Loucy (cell line): ENCODE measurements at regions not wholly inside any gene's neighbourhood (a gene's known extent, or its start where the extent isn't known, plus 50 kb on each side); places are given as distances from the start of the nearest gene placed in this dataset.
"Not testable (repeated sequence)": the region's sequence is repeated elsewhere in the genome, so short reads cannot be mapped to it uniquely, and the experiment has no call there.

Experiments
- H2AFZ ChIP-seq: fragments of 200-600 bp; sonication (generic); 2 replicates; pipeline ENCODE4 v1.6.0; 2016; ENCODE audit warnings: antibody characterized with exemption, mild to moderate bottlenecking, low read length, moderate library complexity
- H3F3A ChIP-seq: fragments of 200-600 bp; 2 replicates; pipeline ENCODE4 v1.6.0; 2016; ENCODE audit warnings: antibody characterized with exemption, low read depth, mild to moderate bottlenecking
- H3K27me3 ChIP-seq: fragments of 200-600 bp; sonication (generic); 2 replicates; pipeline ENCODE4 v1.6.1; 2014; ENCODE audit warnings: low read length, mild to moderate bottlenecking; ENCODE audit not compliant: insufficient read depth, poor library complexity, severe bottlenecking
- H3K36me3 ChIP-seq: fragments of 200-600 bp; sonication (generic); 2 replicates; pipeline ENCODE4 v1.6.1; 2016; ENCODE audit warnings: low read length; ENCODE audit not compliant: insufficient read depth
- H3K4me1 ChIP-seq: fragments of 200-600 bp; sonication (generic); 2 replicates; pipeline ENCODE4 v1.5.1; 2014; ENCODE audit warnings: low read length, mild to moderate bottlenecking; ENCODE audit not compliant: insufficient read depth, poor library complexity, severe bottlenecking
- H3K4me2 ChIP-seq: fragments of 200-600 bp; sonication (generic); 2 replicates; pipeline ENCODE4 v1.6.0; 2014; ENCODE audit warnings: antibody characterized with exemption, low read length, low read depth, mild to moderate bottlenecking; ENCODE audit not compliant: poor library complexity, severe bottlenecking
- H3K4me3 ChIP-seq: fragments of 200-600 bp; sonication (generic); 2 replicates; pipeline ENCODE4 v1.5.1; 2014; ENCODE audit warnings: low read length, mild to moderate bottlenecking, mixed read lengths; ENCODE audit not compliant: poor library complexity, severe bottlenecking
- H3K79me2 ChIP-seq: fragments of 200-600 bp; sonication (generic); 2 replicates; pipeline ENCODE4 v1.6.1; 2014; ENCODE audit warnings: low read length; ENCODE audit not compliant: insufficient read depth
- H3K9ac ChIP-seq: fragments of 200-600 bp; sonication (generic); 2 replicates; pipeline ENCODE4 v1.6.0; 2014; ENCODE audit warnings: mild to moderate bottlenecking, low read depth, low read length, moderate library complexity; ENCODE audit not compliant: poor library complexity, severe bottlenecking
- H3K9me2 ChIP-seq: fragments of 200-600 bp; sonication (generic); replicated peaks from 2 replicates; pipeline ENCODE4 v1.6.1; 2016; ENCODE audit warnings: low read depth, low read length, mixed read lengths
- H3K9me3 ChIP-seq: fragments of 200-600 bp; sonication (generic); 2 replicates; pipeline ENCODE4 v1.6.1; 2014; ENCODE audit warnings: mild to moderate bottlenecking, antibody characterized with exemption, low read length, low read depth; ENCODE audit not compliant: insufficient read depth
- H4K20me1 ChIP-seq: fragments of 200-600 bp; sonication (generic); 2 replicates; pipeline ENCODE4 v1.6.0; 2014; ENCODE audit warnings: antibody characterized with exemption, low read length, mild to moderate bottlenecking; ENCODE audit not compliant: insufficient read depth, poor library complexity, severe bottlenecking
- CTCF ChIP-seq: fragments of 200-600 bp; sonication (generic); conservative IDR thresholded peaks from 2 replicates; pipeline ENCODE4 v1.5.1; 2014; ENCODE audit warnings: mild to moderate bottlenecking, antibody characterized with exemption, low read length
- EZH2phosphoT487 ChIP-seq: fragments of 200-600 bp; IDR thresholded peaks from 2 replicates; pipeline ENCODE4 v1.6.1; 2018; ENCODE audit warnings: antibody characterized with exemption, mild to moderate bottlenecking, moderate library complexity, borderline replicate concordance

DNA sequence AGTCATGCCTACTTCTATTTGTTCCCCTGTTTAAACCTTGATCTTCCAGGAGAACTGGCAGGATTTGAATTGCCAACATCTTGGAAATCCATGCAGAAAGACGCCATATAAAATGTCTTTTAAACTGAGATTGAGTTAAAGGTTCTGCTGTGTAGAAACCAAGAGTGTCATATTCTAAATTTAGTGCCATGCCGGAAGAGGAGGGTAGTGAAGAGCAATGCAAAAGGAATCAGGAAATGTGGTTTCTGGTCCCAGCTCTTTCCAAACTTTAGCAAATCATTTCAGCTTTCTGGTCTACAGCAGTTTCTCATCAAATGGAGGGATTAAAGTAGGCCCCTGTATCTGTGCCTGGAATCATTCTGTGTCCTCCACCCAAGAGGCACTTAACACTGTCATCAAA, 85.7 kb downstream of the BTG1 start:
- Histone ChIP-seq H3K27me3 (no peaks in the 10 kb centered on the region), H3K79me2 (no peaks in the 10 kb centered on the region), H3F3A (no peaks in the 10 kb centered on the region), H3K4me1 (no peaks in the 10 kb centered on the region), H2AFZ (no peak overlapping the region), H4K20me1 (no peaks in the 10 kb centered on the region), H3K9ac (no peak overlapping the region), H3K9me3 (no peaks in the 10 kb centered on the region), H3K36me3 (no peaks in the 10 kb centered on the region), H3K4me2 (no peak overlapping the region), H3K9me2 (no peaks in the 10 kb centered on the region), H3K4me3 (no peak overlapping the region)
- TF ChIP-seq EZH2phosphoT487 (no peak), CTCF (no peak)

GRCh38 chr12:92058664-92059063, 87.0 kb downstream of the BTG1 start:
- no peak for TF ChIP-seq CTCF
- no peak for TF ChIP-seq EZH2phosphoT487
- no peak overlapping the region for H3K9ac ChIP-seq
- H3K4me3 ChIP-seq: no peak overlapping the region
- no peak overlapping the region for H2AFZ ChIP-seq
- H3K9me2 ChIP-seq: no peaks in the 10 kb centered on the region
- no peaks in the 10 kb centered on the region for H3K36me3 ChIP-seq
- no peaks in the 10 kb centered on the region for H4K20me1 ChIP-seq
- no peak overlapping the region for H3K4me2 ChIP-seq
- H3K27me3 ChIP-seq: no peaks in the 10 kb centered on the region
- no peaks in the 10 kb centered on the region for H3K4me1 ChIP-seq
- H3F3A ChIP-seq: no peaks in the 10 kb centered on the region
- no peaks in the 10 kb centered on the region for H3K79me2 ChIP-seq
- H3K9me3 ChIP-seq: no peaks in the 10 kb centered on the region

DNA sequence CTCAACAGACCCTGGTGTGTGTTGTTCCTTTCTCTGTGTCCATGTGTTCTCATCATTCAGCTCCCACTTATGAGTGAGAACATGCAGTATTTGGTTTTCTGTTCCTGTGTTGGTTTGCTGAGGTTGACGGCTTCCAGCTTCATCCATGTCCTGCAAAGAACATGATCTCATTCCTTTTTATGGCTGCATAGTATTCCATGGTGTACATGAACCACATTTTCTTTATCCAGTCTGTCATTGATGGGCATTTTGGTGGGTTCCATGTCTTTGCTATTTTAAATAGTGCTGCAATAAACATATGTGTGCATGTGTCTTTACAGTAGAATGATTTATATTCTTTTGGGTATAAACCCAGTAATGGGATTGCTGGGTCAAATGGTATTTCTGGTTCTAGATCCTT, 88.9 kb downstream of the BTG1 start:
- not testable (repeated sequence) for H3K9me2 ChIP-seq, H4K20me1 ChIP-seq, H3F3A ChIP-seq, H3K79me2 ChIP-seq, H3K4me2 ChIP-seq, H3K9ac ChIP-seq, H3K9me3 ChIP-seq, H3K4me1 ChIP-seq, H3K36me3 ChIP-seq, H3K27me3 ChIP-seq, H2AFZ ChIP-seq, H3K4me3 ChIP-seq

DNA sequence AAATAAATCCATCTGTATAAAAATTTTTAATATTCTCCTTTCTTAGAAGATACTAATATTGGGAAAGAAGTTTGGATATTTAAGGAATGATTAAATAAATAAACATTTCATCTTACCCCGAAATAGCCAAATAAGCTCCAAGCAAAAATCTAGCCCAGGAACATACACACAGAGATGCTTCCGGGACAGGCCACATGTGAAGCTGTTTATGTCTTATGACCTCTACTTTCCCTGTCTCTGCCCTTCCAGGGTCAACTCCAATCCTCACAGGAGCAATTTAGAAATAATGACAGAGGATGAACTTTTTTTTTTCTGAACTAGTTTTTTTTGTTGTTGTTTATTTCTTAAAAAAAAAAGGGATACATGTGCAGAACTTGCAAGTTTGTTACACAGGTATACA, 89.4 kb downstream of the BTG1 start:
- H3K4me2 ChIP-seq: no peak overlapping the region
- H3K27me3 ChIP-seq: no peaks in the 10 kb centered on the region
- no peaks in the 10 kb centered on the region for H3K9me3 ChIP-seq
- TF ChIP-seq EZH2phosphoT487 (no peak), CTCF (no peak)
- no peaks in the 10 kb centered on the region for H3K36me3 ChIP-seq
- no peaks in the 10 kb centered on the region for H3K79me2 ChIP-seq
- H3K9ac ChIP-seq: no peak overlapping the region
- H3K4me3 ChIP-seq: no peak overlapping the region
- no peaks in the 10 kb centered on the region for H4K20me1 ChIP-seq
- H3K4me1 ChIP-seq: no peaks in the 10 kb centered on the region
- H3K9me2 ChIP-seq: no peaks in the 10 kb centered on the region
- no peaks in the 10 kb centered on the region for H3F3A ChIP-seq
- no peak overlapping the region for H2AFZ ChIP-seq
